A172 (cell line): ENCODE measurements at regions not wholly inside any gene's neighbourhood (a gene's known extent, or its start where the extent isn't known, plus 50 kb on each side); places are given as distances from the start of the nearest gene placed in this dataset.

Experiments
- DNase-seq: peaks from one replicate; pipeline ENCODE4 v3.0.0-alpha.2; 2015; ENCODE audit warnings: low spot score

DNA sequence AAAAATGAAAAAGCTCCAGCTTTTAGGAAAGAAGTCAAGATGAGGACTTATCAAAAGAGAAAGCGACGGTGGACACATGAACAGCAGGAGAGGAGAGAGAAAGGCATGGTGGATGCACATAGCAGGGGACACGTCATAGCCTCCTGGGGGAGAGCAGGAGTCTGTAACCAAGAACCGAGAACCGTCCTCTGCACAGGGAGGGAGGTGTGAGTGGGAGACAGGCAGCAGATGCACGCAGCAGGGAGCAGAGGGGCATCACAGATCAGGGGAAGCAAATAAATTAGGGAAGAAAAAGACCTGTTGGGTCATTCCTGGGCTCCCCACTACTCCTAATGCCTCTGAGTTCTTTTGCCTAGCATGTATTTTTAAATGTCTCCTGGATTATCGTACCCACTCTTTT, 138.1 kb upstream of the RMST start:
- no peak for DNase-seq

DNA sequence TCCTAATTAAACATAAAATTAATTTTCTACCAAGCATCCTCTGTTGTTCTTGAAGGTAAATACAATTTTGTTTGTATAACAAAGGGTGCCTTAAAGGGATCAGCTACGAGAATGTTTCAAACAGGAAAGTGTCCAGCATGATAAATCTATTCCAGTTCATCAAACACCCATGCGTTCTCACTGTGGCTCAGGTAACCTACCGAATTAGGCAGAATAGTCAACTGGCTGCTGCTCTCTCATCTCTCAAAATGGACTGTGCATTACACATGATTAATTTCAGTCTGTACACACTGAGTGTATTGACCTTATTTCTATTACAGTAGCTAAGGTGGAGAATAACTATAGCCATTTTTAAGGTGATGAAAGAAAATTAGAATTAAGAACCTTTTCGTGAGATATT, 127.5 kb upstream of the RMST start:
- no peak for DNase-seq

DNA sequence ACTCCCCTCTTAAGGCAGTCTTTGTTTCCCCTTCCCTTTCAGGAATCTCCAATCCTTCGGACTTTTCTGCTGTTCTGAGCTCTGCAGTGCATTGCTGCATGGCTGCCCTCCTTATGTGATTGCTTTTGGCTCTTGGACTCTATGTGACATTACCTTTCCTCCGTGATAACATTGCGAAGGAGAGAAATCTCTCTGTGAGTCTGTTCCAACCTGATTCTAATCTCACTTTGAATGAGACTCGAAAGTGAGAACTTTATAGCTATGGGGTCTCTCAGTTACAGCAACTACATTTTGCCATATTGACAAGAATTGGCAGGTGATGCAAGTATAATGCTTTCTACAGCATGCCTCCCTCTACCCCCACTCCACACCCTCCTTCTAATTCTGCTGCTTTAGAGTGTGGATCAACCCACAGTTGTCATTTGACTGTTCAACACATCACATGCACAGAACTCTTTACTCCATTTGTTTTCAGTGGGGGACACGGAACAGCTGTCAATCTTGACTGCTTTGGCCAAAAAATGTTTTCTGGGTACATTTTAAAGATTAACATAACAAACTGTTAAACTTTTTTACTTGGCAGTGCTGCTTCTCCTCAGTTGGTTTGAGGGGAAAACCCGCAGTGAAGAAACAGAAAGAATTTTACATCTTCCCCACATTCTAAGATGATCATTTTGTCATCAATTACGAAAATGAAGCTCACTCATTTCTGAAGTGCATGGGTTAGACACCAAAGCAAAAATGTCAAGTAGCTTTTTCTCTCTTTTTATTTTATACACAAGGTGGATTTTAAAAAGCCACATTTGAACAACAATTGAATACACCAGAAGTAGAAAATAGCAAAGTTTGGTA, 125.5 kb upstream of the RMST start:
- DNase-seq: no peak

DNA sequence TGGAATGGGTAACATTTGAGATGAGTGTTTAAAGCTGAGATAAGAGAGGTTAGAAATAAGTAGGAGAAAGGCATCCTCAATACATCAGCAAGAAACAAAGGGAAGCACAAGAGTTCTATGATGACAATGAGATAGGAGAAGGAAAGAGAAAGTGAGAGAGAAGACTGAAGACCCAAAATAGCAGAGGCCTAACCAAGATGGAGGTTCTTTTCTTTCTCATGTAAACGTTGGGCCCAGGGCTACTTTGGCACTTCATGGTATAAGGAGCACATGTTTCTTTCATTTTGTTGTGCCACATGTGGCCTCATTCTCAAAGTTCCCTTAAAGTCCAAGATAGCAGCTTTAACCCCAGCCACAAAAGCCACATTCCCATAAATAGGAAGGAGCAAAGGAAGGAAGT, 120.5 kb upstream of the RMST start:
- DNase-seq: no peak

DNA sequence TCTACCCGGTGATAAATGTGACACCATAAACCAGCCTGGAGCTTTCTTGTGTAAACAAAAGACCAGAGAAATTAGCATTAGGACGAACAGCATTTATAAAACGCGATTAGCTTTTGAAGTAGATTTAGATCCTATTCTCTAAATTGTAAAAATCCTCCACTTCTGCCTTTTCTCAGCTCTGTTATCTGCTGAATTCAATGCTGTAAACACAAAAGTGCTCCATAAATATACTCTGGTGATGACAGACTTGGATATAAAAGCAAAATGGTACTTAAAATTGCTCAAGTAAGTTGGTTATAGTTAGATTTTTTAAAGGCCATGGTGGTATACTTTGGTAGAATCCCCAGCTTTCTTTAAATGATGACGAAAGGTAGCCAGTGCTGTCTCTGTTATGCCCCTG, 114.6 kb upstream of the RMST start:
- DNase-seq: no peak

DNA sequence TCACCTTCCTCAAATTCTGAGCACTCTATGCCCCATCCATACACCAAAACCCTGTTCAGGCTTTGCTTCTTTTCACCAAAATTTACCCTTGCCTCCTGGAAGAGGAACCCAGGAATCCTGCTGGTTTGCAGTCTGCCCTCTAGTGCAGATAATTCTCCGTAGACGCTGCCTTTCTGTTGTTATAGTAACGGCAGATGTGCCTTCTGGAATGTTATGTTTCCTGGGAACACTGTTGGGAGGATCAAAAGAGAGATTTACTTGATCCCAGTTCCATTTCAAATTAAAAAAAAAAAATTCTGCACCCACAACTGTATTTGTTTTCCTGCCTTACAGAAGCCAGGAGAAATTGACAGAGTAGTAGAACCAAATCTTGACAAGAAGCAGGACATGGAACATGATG, 104.2 kb upstream of the RMST start:
- no peak for DNase-seq

DNA sequence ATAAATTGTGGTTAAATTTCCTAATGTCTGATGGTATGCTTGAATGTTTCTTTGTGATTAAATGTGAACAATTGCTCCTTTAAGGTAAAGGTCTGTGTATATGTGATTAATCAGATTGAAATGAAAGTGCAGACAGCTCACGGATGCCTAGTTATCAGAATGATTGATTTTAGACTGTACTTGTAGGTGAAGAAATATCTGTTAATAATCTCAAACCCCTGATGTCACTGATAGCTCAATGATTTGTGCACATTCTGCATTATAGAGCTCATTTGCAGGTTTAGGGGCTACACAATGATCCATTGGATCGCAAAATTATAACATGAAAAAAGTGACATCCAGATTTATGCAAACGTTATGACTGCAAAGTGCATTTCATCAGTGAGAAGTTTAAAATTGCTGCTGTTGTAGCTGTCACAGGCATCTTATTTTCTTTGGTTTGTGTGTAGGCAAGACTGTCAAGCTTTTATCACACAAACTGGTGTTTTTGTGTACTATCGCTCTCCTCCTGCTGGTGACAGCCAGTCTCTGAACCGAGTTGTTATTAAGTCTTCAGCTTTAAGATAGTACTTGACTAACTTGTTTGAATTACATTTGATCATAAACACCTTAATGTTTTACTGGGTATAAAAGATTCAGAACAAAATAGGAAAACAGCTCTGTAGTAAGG, 103.4 kb upstream of the RMST start:
- DNase-seq: no peak

DNA sequence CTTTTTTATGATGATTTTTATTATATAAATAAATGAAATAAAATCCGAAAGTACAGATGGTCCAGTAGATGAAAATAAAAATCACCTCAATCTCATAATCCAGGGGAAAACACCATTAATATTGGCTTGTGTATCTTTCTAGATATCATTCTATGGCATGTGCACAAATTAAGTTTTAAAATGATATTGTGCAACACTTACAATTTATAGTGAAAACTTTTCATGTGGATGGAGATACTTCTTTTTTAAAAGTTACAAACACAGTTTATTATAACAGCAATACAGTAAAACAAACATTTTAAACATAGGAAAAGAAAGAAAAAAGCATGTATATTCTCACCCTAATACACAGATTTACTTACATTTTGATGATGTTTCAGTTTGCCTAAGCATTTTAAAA, 98.9 kb upstream of the RMST start:
- DNase-seq: no peak

DNA sequence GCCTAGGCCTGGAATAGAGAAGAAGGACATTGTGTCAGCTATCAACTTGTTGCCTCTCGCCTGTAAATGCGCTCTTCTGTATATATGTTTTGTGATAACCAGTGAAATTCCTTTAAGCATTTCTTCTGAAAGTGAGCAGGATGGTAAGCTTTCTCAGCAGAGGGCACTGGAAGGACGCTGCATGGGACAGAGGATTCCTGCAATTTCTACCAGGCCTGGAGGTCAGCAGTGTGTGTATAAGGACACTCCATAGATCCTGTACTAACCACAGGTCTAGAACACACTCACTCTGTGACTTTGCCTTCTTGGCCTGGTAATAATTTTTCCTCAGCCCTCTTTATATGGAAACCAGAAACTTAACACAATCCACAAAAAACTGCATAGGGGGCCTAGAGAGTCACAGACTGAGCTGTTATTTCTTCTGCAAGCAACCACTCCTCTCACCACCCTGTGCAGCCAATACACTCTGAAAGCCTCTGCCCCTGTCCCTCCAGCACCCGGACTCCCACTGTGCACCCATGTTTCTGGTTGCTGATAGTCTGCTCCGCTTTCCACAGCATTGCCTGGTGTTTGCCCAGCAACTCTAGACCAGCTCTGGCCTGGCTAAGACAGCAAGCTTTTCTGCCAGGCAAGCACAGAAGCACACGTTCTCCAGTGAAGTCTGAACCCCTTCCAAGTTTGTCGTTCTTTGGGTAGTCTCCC, 94.0 kb upstream of the RMST start:
- DNase-seq: no peak

DNA sequence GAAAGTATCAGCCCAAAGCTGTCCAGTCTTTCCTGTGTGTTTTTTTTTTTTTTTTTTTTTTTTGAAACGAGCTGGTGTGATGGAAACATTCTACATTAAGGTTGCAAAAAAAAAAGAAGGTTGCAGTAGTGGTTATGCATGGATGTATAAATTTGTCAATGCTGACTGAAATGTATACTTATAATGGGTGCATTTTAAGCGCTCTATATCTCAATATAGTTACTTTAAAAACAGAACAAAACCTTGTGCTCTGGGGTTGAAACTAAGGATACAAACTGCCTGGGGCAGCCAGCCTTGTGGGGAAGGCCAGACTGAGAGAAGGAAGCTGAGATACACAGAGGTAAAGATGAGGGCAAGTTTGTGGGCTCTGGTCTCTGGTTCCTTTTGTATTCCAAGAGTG, 87.3 kb upstream of the RMST start:
- no peak for DNase-seq

DNA sequence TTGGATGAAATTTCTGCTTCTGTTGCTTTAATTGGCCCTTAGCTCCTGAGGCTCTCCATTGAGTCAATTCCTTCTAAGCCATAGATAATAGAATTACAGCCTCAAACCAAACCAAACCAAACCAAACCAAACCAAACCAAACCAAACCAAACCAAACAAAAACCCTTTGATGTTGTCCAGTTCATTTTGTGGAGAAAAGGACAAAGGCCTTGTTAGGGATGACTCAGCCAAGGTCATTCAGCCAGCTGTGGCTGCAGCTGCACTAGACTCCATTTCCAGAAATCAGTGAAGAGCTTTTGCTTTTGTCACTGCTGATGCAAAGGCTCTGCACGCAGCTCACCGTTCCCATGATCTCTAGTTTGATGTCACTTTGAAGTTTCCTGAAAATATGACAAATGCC, 82.2 kb upstream of the RMST start:
- DNase-seq: no peak

DNA sequence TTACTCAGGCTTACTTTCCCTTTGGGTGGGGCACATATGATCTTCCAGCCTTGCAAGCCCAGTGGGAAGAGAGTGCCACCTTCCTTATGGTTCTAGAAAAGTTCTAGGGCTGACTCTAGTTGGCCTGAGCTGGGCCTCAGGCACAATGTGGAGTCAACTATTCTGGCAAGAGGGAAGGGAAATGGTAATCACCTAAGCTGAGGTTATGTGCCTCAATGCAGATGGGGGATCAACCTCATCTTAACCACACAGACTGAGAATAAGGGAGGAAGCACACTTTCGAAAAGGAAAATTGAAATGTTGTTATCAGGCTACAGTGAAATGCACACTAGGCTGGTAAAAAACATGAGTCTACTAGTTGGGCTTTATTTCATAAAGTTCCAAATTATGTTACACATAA, 77.5 kb upstream of the RMST start:
- no peak for DNase-seq

DNA sequence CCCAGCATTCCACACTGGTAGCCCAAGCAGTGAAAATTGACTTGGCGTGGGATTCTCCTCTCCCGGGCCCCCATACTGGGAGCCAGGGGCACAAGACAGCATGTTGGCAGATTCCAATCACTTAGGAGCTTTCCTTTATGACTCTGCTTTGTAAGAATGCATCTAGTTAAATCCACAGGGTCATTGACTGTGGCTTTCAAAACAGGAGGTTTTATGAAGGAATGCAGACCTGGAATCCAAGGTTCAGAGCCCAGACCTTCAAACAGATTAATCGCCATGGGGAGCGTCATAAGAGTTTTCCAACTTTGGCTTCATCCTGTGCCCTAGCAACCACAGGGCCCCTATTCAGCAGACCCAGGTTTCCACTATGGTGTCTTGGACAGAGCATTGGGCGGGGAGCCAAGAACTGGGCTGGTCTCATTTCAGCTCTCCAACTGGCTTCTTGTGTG, 76.4 kb upstream of the RMST start:
- DNase-seq: peak; percentile 34

DNA sequence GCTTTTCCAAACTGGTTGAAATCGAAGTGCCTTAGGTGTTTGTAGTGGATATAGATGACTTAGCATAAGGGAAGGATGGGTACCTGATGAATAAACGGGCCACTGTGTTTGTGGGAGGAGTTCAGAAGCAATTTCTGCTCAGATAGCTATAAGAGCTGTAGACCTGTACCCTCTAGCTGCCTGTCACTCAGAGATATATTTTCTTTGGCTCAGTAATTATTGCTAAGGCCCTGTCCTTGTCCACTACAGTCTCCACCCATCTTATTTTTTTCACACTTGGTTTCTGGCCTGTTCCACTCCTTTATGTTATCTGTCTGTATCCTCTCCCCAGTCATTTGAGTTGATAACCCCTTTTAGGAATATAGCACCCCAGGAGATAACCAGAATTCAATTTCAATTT, 74.8 kb upstream of the RMST start:
- no peak for DNase-seq

DNA sequence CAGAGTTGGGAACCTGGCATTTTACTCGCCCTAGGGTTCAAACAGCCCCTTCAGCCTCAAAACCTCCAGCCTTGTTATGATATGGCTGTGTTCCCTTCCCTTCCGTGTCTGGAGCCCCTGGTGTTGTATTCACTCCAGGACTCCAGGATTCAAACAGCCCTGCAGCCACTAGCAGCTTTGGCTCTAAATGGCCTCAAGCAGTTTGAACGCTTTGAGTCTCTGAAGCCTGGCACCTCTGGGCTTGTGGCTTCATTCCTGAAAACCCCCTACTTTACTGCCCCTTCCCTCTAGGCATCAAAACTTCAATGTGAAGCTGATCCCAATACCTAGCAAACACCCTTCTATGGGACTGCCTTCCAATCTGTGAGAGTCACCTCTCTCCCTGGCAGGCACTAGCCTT, 67.9 kb upstream of the RMST start:
- DNase-seq: no peak

DNA sequence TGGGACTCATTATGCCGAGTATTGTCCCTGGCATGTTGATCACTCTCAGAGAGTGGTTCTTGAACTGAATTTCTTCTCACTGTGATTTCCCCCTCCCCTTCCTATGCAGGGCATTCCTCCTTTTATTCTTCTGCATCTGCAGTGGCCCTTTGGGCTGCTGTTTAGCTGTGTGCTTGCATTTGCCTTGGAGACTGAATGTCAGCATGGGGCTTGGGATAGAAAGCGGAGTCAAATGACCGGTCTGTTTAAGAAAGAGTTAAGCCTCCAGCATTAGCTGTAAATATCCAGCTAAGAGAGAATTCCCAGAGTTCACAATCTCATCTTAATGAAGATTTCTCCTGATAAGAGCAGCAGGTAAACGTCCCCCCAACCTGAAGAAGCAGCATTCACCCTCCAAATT, 65.6 kb upstream of the RMST start:
- no peak for DNase-seq

DNA sequence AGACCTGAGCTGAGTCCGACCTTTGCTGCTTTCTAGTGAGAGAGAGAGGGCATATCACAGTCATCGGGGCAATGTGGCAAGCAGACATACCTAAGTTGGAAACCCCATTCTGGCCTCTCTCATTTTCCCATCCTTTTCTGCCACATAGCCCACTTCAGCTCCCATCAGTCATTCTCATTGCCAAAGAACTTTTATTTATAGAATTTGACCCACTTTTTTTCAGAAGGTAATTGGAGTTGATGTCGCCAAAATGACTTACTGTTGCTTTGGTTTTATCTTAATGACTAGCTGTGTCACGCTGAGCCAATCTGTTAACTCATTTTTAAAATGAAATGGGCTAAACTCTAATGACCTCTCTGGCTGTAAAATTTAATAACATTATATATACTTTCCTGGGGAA, 63.9 kb upstream of the RMST start:
- DNase-seq: no peak

DNA sequence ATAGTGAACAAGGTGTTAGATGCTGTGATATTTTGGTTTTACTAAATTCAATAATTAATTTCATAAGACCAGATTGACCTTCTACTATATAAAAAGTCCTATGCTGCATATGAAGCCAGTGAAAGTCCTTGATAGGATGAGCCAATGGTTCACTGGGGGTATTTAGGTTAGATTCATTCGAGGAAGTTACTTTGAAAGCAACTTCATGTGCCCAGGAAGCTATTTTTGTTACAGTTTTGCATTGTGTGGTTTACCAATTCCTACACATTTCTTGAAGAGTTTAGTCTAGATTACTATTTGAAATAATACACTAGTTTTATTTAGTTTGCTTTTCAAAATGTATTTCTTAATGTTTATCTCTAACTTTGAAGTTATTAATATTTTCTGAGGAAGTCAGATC, 58.5 kb upstream of the RMST start:
- DNase-seq: no peak

DNA sequence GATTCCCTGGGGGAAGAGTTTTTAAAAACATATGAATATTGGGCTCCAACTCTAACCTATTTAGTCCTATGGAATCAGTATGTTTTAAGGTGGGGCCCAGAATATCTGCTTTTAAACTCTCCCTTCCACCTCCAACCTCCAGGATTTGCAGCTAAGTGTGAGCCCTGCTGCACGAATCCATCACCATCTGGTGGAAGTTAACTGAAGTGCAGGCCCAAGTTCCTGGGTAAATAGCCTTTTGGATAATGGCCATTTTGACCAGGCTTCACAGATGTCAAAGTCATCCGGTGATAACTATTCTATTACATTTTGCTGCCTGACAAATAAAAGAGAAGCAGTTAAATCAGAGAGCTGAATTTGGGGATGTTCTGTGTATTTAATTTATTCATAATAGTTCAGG, 58.1 kb upstream of the RMST start:
- DNase-seq: peak; percentile 22

DNA sequence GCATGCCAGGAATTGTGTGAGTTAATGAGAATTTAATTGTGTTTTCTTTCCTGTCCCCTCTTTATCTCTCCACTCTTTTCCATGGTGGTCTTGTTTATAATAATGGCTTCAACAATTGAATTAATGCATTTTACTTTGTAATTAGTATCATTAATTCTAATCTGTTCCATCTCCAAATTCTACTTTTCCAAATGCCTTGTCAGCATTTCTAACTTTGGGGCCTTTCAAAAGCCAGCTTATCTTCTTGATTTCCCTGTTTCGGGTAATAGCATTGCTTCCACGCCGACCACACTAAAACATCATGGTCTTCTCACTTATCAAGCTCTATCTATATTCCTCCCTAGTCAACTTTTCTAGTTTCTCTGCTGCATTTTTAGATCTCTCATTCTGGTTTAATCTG, 54.2 kb upstream of the RMST start:
- no peak for DNase-seq

DNA sequence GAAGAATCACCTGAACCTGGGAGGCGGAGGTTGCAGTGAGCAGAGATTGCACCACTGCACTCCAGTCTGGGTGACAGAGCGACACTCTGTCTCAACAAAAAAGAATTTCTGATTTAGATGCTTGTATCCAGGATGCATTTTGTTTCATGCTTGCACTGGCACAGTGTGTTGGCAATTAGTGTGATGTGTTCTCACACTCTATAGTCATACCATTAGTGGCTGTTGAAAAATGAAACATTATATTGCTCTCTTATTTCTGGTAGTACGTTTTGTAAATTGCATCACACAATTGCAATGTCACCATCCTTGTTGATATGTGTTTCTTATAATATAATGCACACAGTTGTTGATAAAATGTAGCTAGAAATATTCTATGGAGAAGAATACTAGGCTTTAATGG, 51.3 kb upstream of the RMST start:
- DNase-seq: no peak
